WTC11 (cell line): ENCODE measurements at regions not wholly inside any gene's neighbourhood (a gene's known extent, or its start where the extent isn't known, plus 50 kb on each side); places are given as distances from the start of the nearest gene placed in this dataset.
A peak's percentile ranks its signal among the peaks of the same experiment; 100 is the strongest.

ENCODE experiments used
- ATAC-seq: fragments of 200-7000 bp; cut with Tn5 transposase; 2 replicates; pipeline ENCODE4 v1.10.0; 2021; ENCODE audit warnings: mild to moderate bottlenecking, moderate library complexity
- CTCF ChIA-PET: fragments of 300-600 bp; sonication (Branson Sonifier 250); formaldehyde crosslinking; loops from one replicate; lab custom pipeline; 2021; ENCODE audit warnings: antibody characterized with exemption; lab: Charles Lee
- POLR2A ChIA-PET: fragments of 350-600 bp; sonication (Branson Sonifier 250); formaldehyde crosslinking; loops from one replicate; lab custom pipeline; 2021; ENCODE audit warnings: antibody characterized with exemption; lab: Charles Lee
- DNase-seq: peaks from one replicate; pipeline ENCODE4 v3.0.0; 2021; ENCODE audit warnings: low spot score
- H3K27ac Mint-ChIP-seq: 2 replicates; pipeline ENCODE4 v1.8.0; 2021; ENCODE audit warnings: mixed read lengths
- H3K27me3 Mint-ChIP-seq: 2 replicates; pipeline ENCODE4 v1.8.0; 2021; ENCODE audit warnings: low read depth, mild to moderate bottlenecking, moderate library complexity, mixed read lengths
- H3K36me3 Mint-ChIP-seq: 2 replicates; pipeline ENCODE4 v1.8.0; 2021; ENCODE audit warnings: mixed read lengths
- H3K4me1 Mint-ChIP-seq: 2 replicates; pipeline ENCODE4 v1.8.0; 2022; ENCODE audit warnings: mixed read lengths
- H3K4me3 Mint-ChIP-seq: 2 replicates; pipeline ENCODE4 v1.8.0; 2021; ENCODE audit warnings: mild to moderate bottlenecking, moderate library complexity, mixed read lengths
- H3K9me3 Mint-ChIP-seq: 2 replicates; pipeline ENCODE4 v1.8.0; 2021; ENCODE audit warnings: mixed read lengths
- CBFB ChIP-seq: sonication (generic); formaldehyde crosslinking; IDR thresholded peaks from 2 replicates; pipeline ENCODE4 v1.8.1; 2022; ENCODE audit warnings: mild to moderate bottlenecking, low read depth, missing genetic modification reagents
- CREM ChIP-seq: sonication (generic); formaldehyde crosslinking; IDR thresholded peaks from 2 replicates; pipeline ENCODE4 v1.8.1; 2022; ENCODE audit warnings: mild to moderate bottlenecking, missing genetic modification reagents, moderate library complexity
- FOXK1 ChIP-seq: sonication (generic); formaldehyde crosslinking; IDR thresholded peaks from 2 replicates; pipeline ENCODE4 v1.8.0; 2022; ENCODE audit warnings: mild to moderate bottlenecking, moderate library complexity, missing genetic modification reagents
- JAZF1 ChIP-seq: fragments of 250-450 bp; sonication (Bioruptor Pico); IDR thresholded peaks from 2 replicates; pipeline ENCODE4 v1.9.0; 2021; ENCODE audit warnings: moderate library complexity, mild to moderate bottlenecking, inconsistent platforms
- NR2C2 ChIP-seq: sonication (generic); formaldehyde crosslinking; IDR thresholded peaks from 2 replicates; pipeline ENCODE4 v1.8.0; 2022; ENCODE audit warnings: mild to moderate bottlenecking, missing genetic modification reagents
- RORB ChIP-seq: fragments of 250-450 bp; sonication (Bioruptor Pico); IDR thresholded peaks from 2 replicates; pipeline ENCODE4 v1.9.0; 2021; ENCODE audit warnings: mild to moderate bottlenecking
- SP1 ChIP-seq: sonication (generic); formaldehyde crosslinking; conservative IDR thresholded peaks from 2 replicates; pipeline ENCODE4 v1.8.1; 2022; ENCODE audit warnings: missing genetic modification reagents
- TEAD1 ChIP-seq: sonication (generic); formaldehyde crosslinking; IDR thresholded peaks from 2 replicates; pipeline ENCODE4 v1.8.0; 2022; ENCODE audit warnings: mild to moderate bottlenecking, missing genetic modification reagents
- TEAD4 ChIP-seq: sonication (generic); formaldehyde crosslinking; IDR thresholded peaks from 2 replicates; pipeline ENCODE4 v1.8.0; 2022; ENCODE audit warnings: mild to moderate bottlenecking, missing genetic modification reagents
- ZNF396 ChIP-seq: fragments of 250-450 bp; sonication (Bioruptor Pico); IDR thresholded peaks from 2 replicates; pipeline ENCODE4 v1.8.0; 2021; ENCODE audit warnings: mild to moderate bottlenecking, moderate library complexity, borderline replicate concordance
- TF ChIP-seq, protein P1 (sequence below): sonication (generic); formaldehyde crosslinking; IDR thresholded peaks from 2 replicates; pipeline ENCODE4 v1.8.0; 2023; ENCODE audit warnings: mild to moderate bottlenecking, missing genetic modification reagents
- TF ChIP-seq, protein P2 (sequence below): sonication (generic); formaldehyde crosslinking; IDR thresholded peaks from 2 replicates; pipeline ENCODE4 v1.8.0; 2023; ENCODE audit warnings: missing genetic modification reagents
- TF ChIP-seq, protein P3 (sequence below): sonication (generic); formaldehyde crosslinking; IDR thresholded peaks from 2 replicates; pipeline ENCODE4 v1.8.1; 2022; ENCODE audit warnings: missing genetic modification reagents, borderline replicate concordance
- TF ChIP-seq, protein P4 (sequence below): sonication (generic); formaldehyde crosslinking; IDR thresholded peaks from 2 replicates; pipeline ENCODE4 v1.8.1; 2022; ENCODE audit warnings: mild to moderate bottlenecking, missing genetic modification reagents, moderate library complexity, borderline replicate concordance
- TF ChIP-seq, protein P5 (sequence below): sonication (generic); formaldehyde crosslinking; IDR thresholded peaks from 2 replicates; pipeline ENCODE4 v1.8.1; 2023; ENCODE audit warnings: mild to moderate bottlenecking, moderate library complexity, missing genetic modification reagents
- TF ChIP-seq, protein P6 (sequence below): fragments of 250-450 bp; sonication (Bioruptor Pico); IDR thresholded peaks from 2 replicates; pipeline ENCODE4 v1.8.0; 2021; ENCODE audit warnings: mild to moderate bottlenecking

DNA sequence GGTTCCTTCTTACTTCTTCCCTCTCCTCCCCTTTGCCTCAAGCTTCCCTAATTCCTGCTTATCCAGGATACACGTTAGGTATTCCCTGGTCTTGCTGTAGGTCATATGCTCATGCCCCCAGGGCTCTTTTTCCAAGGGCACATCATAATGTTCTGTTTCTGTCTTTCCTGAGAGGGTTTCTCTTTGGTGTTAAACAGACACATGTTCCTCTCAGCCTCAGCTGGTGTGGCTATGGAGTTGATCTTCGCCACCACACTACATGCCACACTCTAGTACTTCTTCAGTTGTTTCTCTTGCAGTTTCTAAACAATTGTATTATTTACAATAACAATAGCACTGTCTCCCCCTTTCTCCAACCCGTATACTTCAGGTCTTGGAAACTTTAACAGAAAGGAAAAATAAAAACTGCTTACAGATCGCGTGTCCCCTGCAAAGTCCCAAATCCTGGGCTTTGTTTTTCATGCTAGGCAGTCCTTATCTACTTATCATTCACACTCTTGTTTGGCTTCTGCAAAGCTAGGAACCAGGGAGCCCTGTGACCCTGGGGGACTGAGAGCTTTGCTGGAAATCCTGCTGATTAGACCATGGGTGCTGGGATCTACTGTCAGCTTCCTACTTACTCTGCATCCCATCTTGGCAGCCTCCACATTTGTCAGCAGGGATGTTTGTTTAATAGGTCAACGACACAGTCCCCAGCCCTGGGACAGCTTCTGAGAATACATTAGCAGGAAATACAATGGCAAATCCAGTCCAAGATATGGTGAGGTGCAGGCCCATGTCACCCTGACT lies 193.9 kb upstream of the BMPER start (continued):
- TF ChIP-seq, protein P1, sequence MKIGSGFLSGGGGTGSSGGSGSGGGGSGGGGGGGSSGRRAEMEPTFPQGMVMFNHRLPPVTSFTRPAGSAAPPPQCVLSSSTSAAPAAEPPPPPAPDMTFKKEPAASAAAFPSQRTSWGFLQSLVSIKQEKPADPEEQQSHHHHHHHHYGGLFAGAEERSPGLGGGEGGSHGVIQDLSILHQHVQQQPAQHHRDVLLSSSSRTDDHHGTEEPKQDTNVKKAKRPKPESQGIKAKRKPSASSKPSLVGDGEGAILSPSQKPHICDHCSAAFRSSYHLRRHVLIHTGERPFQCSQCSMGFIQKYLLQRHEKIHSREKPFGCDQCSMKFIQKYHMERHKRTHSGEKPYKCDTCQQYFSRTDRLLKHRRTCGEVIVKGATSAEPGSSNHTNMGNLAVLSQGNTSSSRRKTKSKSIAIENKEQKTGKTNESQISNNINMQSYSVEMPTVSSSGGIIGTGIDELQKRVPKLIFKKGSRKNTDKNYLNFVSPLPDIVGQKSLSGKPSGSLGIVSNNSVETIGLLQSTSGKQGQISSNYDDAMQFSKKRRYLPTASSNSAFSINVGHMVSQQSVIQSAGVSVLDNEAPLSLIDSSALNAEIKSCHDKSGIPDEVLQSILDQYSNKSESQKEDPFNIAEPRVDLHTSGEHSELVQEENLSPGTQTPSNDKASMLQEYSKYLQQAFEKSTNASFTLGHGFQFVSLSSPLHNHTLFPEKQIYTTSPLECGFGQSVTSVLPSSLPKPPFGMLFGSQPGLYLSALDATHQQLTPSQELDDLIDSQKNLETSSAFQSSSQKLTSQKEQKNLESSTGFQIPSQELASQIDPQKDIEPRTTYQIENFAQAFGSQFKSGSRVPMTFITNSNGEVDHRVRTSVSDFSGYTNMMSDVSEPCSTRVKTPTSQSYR (CRISPR knock-in tag) = no peak
- TF ChIP-seq, protein P2, sequence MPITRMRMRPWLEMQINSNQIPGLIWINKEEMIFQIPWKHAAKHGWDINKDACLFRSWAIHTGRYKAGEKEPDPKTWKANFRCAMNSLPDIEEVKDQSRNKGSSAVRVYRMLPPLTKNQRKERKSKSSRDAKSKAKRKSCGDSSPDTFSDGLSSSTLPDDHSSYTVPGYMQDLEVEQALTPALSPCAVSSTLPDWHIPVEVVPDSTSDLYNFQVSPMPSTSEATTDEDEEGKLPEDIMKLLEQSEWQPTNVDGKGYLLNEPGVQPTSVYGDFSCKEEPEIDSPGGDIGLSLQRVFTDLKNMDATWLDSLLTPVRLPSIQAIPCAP (CRISPR knock-in tag) = no peak

DNA sequence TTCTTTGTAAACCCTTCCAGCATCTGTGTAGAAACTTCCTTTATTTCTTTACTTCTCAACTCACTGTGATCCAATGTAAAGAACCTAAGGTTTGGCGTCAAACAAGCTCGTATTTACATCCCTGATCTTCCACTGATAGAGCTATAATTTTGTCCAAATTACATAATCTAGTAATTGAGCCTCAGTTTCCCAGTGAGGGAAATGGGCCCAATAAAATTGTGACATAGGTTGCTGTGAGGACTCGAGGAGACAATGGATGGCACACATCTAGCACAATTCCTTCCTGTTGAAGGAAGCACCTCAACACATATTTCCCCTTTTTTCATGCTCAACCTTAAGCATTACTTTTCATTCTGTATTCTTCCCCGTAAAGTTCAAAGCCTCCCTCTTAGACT lies 193.3 kb upstream of the BMPER start:
- TF ChIP-seq ZNF396 (CRISPR knock-in tag) = no peak

DNA sequence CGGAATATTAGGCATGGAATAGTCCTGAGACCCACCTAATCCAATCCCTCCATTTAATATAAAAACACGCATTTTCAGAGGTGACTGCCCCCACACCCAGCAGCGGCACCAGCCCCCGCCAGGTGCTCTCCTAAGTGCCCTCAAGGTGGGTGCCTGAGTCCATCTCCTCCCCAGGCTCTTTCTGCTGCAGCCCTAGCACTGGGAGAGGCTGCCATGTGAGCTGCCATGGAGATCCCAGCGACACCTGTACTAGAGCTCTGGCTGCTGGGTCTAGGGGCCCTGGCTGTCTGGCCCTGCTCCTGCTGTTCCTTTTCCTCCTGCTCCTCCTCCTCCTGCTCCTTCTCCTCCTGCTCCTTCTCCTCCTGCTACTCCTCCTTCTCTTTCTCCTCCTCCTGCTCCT lies 191.1 kb upstream of the BMPER start:
- Mint-ChIP-seq H3K27ac (no peak overlapping the region), H3K27me3 (no peaks in the 10 kb centered on the region), H3K36me3 (no peaks in the 10 kb centered on the region), H3K4me1 (peaks cover 17% of the 10 kb centered on the region), H3K9me3 (peaks cover 7% of the 10 kb centered on the region), H3K4me3 (no peak overlapping the region)
- POLR2A ChIA-PET = no interaction called here
- no peak for TF ChIP-seq SP1
- TF ChIP-seq, protein P3, sequence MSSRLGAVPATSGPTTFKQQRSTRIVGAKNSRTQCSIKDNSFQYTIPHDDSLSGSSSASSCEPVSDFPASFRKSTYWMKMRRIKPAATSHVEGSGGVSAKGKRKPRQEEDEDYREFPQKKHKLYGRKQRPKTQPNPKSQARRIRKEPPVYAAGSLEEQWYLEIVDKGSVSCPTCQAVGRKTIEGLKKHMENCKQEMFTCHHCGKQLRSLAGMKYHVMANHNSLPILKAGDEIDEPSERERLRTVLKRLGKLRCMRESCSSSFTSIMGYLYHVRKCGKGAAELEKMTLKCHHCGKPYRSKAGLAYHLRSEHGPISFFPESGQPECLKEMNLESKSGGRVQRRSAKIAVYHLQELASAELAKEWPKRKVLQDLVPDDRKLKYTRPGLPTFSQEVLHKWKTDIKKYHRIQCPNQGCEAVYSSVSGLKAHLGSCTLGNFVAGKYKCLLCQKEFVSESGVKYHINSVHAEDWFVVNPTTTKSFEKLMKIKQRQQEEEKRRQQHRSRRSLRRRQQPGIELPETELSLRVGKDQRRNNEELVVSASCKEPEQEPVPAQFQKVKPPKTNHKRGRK (CRISPR knock-in tag) = no peak
- no peak for TF ChIP-seq FOXK1 (CRISPR knock-in tag)
- no peak for TF ChIP-seq NR2C2 (CRISPR knock-in tag)
- no peak for TF ChIP-seq RORB (CRISPR knock-in tag)
- TF ChIP-seq CREM = no peak
- TF ChIP-seq TEAD4 (CRISPR knock-in tag) = no peak
- CTCF ChIA-PET = interaction anchor here (1.6 kb wide), 1 partner anchor 40 kb away, joined by 5 read pairs; no protein-coding TSS in a partner anchor
- ATAC-seq = no peak; the same call in 1 of the 2 replicates
- no peak for DNase-seq

More for the DNA sequence above, 193.3 kb upstream of the BMPER start:
- no peaks in the 10 kb centered on the region for H3K36me3 Mint-ChIP-seq
- H3K4me1 Mint-ChIP-seq = peaks cover 25% of the 10 kb centered on the region
- DNase-seq (no peak), ATAC-seq (no peak)
- POLR2A ChIA-PET = no interaction called here
- peaks cover 1% of the 10 kb centered on the region for H3K27me3 Mint-ChIP-seq
- no peak overlapping the region for H3K27ac Mint-ChIP-seq
- CTCF ChIA-PET = interaction anchor here (1.1 to 1.9 kb wide), 3 partner anchors 39 to 221 kb away, joined by 4 to 6 read pairs (median 5); no protein-coding TSS in a partner anchor
- H3K9me3 Mint-ChIP-seq = peaks cover 7% of the 10 kb centered on the region
- no peak overlapping the region for H3K4me3 Mint-ChIP-seq

DNA sequence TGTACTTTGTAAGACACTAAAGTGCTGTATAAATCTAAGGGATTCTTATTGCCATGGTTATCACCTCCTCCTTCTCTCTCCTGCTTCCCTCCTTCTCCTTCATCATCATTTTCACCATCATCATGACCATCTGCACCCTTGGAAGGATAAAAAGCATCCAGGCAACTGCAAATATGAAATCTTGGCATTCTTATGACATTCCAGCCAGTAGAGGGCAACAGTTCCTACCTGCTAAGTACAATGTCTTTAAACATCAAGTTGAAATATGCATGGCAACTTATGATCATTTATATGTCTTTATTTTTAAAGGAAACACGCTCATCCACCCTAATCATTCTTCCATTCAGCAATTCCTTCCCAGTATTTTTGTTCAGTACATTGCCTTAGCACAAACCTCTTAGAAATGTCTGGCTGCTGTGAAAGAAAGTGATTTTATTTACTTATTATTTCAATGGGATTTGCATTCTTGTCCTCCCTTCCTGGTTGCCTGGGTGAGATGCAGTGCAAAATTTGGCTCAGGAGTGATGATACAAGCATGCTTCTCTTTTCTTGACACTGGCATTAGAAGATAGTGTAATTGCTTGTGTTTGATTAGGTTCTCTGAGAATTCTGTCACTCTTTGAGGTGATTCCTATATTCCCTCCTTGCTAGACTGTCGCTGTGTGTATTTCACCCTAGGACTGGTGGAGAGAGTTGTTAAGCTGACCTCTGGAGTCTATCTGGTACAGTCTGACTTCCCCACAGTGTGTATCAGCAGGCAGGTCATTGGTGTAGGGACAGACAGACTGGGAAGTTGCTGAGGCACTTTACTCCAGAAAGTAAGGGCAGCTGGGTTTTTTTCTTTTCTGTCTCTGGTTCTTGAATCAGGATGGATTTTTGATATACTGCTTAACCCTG lies 188.5 kb upstream of the BMPER start:
- Mint-ChIP-seq H3K36me3 (no peaks in the 10 kb centered on the region), H3K4me1 (peaks cover 5% of the 10 kb centered on the region), H3K27ac (no peak overlapping the region), H3K27me3 (no peaks in the 10 kb centered on the region), H3K9me3 (peaks cover 7% of the 10 kb centered on the region), H3K4me3 (no peak overlapping the region)
- DNase-seq (no peak), ATAC-seq (peak; percentile 50; the same call in 1 of the 2 replicates)
- ChIA-PET CTCF (interaction anchor here (0.8 to 1.3 kb wide), 4 partner anchors 10 to 216 kb away, joined by 3 read pairs; no protein-coding TSS in a partner anchor), POLR2A (no interaction called here)
- TF ChIP-seq ZNF396 (CRISPR knock-in tag) = no peak
- TF ChIP-seq TEAD4 (CRISPR knock-in tag) = peak; percentile 97
- TF ChIP-seq, protein P4, sequence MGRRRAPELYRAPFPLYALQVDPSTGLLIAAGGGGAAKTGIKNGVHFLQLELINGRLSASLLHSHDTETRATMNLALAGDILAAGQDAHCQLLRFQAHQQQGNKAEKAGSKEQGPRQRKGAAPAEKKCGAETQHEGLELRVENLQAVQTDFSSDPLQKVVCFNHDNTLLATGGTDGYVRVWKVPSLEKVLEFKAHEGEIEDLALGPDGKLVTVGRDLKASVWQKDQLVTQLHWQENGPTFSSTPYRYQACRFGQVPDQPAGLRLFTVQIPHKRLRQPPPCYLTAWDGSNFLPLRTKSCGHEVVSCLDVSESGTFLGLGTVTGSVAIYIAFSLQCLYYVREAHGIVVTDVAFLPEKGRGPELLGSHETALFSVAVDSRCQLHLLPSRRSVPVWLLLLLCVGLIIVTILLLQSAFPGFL (CRISPR knock-in tag) = no peak
- TF ChIP-seq TEAD1 (CRISPR knock-in tag) = peak; percentile 99; the same call in 1 of the 2 replicates
- TF ChIP-seq, protein P5, sequence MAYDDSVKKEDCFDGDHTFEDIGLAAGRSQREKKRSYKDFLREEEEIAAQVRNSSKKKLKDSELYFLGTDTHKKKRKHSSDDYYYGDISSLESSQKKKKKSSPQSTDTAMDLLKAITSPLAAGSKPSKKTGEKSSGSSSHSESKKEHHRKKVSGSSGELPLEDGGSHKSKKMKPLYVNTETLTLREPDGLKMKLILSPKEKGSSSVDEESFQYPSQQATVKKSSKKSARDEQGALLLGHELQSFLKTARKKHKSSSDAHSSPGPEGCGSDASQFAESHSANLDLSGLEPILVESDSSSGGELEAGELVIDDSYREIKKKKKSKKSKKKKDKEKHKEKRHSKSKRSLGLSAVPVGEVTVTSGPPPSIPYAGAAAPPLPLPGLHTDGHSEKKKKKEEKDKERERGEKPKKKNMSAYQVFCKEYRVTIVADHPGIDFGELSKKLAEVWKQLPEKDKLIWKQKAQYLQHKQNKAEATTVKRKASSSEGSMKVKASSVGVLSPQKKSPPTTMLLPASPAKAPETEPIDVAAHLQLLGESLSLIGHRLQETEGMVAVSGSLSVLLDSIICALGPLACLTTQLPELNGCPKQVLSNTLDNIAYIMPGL = no peak
- TF ChIP-seq CBFB (CRISPR knock-in tag) = no peak
- TF ChIP-seq JAZF1 (CRISPR knock-in tag) = no peak
- TF ChIP-seq, protein P6, sequence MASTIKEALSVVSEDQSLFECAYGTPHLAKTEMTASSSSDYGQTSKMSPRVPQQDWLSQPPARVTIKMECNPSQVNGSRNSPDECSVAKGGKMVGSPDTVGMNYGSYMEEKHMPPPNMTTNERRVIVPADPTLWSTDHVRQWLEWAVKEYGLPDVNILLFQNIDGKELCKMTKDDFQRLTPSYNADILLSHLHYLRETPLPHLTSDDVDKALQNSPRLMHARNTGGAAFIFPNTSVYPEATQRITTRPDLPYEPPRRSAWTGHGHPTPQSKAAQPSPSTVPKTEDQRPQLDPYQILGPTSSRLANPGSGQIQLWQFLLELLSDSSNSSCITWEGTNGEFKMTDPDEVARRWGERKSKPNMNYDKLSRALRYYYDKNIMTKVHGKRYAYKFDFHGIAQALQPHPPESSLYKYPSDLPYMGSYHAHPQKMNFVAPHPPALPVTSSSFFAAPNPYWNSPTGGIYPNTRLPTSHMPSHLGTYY = no peak
